NCI-H2171 treated with DMSO at 0.1 percent for 48 hours (cell line): ENCODE measurements at regions not wholly inside any gene's neighbourhood (a gene's known extent, or its start where the extent isn't known, plus 50 kb on each side); places are given as distances from the start of the nearest gene placed in this dataset.
"Not testable (repeated sequence)": the region's sequence is repeated elsewhere in the genome, so short reads cannot be mapped to it uniquely, and the experiment has no call there.

Experiments used
- DNase-seq: peaks from one replicate; lab custom pipeline; 2025; lab: John Stamatoyannopoulos, UW

DNA sequence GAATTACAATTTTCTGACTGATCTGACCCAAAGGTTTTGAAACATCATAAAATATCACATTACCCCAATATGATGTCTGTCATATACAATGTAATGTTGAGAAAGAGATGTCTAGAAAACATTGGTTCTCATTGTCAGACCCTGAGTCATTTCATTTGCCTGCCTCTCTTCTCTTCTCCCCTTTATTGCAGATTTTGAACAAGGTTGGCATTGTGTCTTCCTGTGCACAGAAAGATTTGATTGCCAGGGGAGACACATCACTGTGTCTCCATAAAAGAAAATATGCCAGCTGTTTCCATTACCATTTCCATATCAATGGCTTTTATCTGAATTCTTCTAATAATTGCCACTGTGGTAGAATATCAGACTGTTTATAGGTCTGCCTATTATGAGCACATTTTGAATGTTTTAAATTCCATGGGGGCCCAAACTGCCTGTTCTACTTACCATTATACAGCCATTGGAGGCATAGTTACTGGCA, 65.6 kb downstream of the IFI44 start:
- no peak for DNase-seq

- no peak for DNase-seq
Observed at GRCh38 chr1:78716186-78716585, 66.6 kb downstream of the IFI44 start.

DNA sequence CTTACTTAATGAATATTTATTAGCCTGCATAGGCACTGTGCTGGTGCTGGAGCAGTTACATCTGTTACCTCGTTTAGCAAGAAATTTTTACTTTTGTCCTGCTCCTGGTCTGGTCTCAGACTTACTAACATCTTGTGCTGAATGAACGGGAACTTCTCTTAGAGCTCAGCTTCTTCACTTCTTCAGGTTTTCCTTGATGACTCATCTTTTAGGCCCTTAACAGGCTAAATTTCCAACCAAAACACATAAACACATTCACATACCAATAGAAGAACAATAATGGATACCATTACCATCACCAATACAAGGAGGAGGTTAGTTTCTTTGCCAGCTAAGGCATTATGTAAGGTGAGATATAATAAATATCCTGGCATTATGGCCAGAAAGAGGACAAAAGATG, 68.9 kb downstream of the IFI44 start:
- no peak for DNase-seq

- DNase-seq = no peak
Observed at GRCh38 chr1:78721136-78721535, 71.5 kb downstream of the IFI44 start.

GRCh38 chr1:78722105-78722504, 72.5 kb downstream of the IFI44 start:
- DNase-seq = no peak

- DNase-seq = no peak
Observed at GRCh38 chr1:78722521-78722920, 72.9 kb downstream of the IFI44 start.

GRCh38 chr1:78722947-78723346, 73.3 kb downstream of the IFI44 start:
- no peak for DNase-seq

DNA sequence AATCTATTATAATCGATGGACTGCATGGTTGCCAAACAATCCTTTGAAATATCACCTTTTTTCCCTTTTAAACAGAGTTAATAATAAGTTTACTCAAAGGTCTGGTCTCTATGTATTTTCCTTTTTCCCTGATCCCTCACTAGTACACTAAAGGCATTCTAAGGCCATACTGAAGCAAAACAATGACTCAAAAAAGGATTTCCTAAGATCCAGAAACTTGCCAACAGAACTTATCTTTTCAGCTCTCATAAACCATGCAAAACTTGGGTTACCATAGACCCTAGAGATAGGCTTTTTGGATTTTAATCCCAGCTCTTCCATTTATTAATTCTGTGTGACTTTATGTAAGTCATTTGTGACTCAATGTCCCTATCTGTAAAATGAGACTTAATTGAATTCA, 77.1 kb downstream of the IFI44 start:
- DNase-seq = no peak

DNA sequence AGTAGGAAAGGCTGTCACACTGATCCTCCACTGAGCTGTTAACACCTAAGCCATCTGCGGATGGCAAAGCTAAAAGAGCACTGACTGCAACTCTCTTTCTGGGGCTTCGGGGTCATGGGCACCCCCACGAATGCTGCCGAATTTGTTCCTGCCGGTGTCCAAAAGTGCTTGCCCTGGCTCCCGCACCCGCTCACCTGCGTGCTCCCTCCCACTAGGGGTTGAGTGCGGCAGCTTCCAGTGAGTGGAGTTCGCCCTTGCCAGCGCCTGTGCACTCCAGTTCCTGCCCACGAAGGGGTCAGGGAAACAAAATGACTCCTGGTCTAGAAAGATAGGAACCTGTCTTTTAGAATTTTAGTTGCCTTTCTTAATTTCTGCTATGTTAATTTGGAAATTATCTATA, 78.7 kb downstream of the IFI44 start:
- DNase-seq = no peak

DNA sequence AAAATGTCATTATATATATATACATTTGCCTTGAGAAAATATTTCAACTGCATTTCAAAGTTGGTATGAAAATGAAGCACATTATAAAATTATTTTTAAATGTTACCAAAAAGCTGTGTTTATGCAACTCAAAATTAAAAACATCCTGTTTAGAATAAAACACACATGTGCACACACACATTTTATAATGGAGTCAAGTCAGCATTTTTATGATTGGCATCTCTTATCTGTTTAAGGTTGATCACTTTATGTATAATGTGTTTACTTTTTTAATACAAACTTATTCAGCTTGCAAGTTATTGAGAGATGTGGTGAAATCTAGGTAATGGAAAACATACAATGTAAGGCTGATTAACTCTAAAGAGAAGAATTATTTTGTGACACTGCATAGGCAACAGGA, 80.4 kb downstream of the IFI44 start:
- DNase-seq = no peak

DNA sequence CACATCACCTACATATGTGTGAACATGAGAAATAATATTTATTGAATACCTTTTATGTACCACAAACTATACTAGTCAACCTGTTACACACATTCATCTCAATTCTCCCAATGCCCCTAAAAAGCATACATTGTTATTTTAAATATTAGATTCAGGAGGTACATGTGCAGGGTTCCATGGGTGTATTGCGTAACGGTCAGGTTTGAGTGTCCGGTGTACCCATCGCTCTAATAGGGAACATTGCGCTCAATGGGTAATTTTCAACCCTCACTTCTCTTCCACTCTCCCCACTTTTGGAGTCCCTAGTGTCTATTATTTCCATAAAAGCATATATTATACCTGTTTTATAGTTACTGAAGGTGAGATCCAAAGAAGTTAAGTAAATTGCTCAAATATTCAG, 82.0 kb downstream of the IFI44 start:
- DNase-seq = no peak

- DNase-seq = no peak
Observed at GRCh38 chr1:78737241-78737640, 87.6 kb downstream of the IFI44 start.

- no peak for DNase-seq
Observed at GRCh38 chr1:78743626-78744025, 94.0 kb downstream of the IFI44 start.

- no peak for DNase-seq
Observed at GRCh38 chr1:78745111-78745510, 95.5 kb downstream of the IFI44 start.

GRCh38 chr1:78753679-78754078, 104.0 kb downstream of the IFI44 start:
- DNase-seq = not testable (repeated sequence)

- DNase-seq = no peak
Observed at GRCh38 chr1:78755986-78756385, 106.4 kb downstream of the IFI44 start.

- no peak for DNase-seq
Observed at GRCh38 chr1:78758506-78758905, 108.9 kb downstream of the IFI44 start.

DNA sequence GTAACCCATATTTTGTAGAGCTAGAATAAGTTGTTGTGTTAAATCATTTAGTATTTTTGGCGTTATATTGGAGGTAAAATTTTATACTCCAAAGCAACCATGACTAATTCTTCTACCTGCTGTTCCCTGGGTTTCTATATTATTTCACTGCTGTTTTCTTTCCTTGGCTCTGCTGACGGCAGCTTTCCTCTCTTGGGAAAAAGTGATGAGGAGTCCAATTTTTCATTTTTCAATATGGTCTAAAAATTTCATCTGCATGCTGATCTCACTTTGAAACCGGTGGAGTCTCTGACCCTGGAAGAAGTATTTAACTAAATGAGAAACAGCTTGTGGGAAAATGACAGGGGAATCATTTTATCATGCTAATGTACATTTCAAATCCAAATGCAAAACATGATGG, 110.2 kb downstream of the IFI44 start:
- no peak for DNase-seq

GRCh38 chr1:78760858-78761257, 111.2 kb downstream of the IFI44 start:
- DNase-seq = no peak

GRCh38 chr1:78762113-78762512, 112.5 kb downstream of the IFI44 start:
- no peak for DNase-seq

GRCh38 chr1:78765489-78765888, 115.9 kb downstream of the IFI44 start:
- no peak for DNase-seq

DNA sequence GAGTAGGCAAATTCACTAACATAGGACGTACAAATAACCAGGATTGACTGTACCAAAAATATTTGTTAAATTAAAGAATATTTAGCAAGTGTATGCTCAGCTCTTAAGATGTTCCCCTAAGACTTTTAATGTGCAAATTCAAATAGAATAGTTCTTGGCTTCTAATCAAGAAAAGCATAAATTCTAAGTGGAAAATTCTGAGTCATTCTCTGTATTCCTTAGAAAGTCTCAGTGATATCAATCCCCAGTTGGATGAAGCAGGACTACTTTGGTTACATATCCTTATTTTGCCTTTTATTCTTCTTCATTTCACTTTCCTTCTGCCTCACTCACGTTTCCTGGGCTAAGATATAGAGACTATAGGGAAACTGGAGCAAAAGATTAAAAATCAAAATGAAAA, 130.2 kb downstream of the IFI44 start:
- DNase-seq = no peak

GRCh38 chr1:78787544-78787943, 137.9 kb downstream of the IFI44 start:
- DNase-seq = no peak

- no peak for DNase-seq
Observed at GRCh38 chr1:78790174-78790573, 140.5 kb downstream of the IFI44 start.

- no peak for DNase-seq
Observed at GRCh38 chr1:78792756-78793155, 143.1 kb downstream of the IFI44 start.
